HG02884 (cell line): ENCODE measurements at regions not wholly inside any gene's neighbourhood (a gene's known extent, or its start where the extent isn't known, plus 50 kb on each side); places are given as distances from the start of the nearest gene placed in this dataset.

Experiments used
- ATAC-seq: cut with Tn5 transposase; IDR thresholded peaks from one replicate; pipeline ENCODE4 v1.9.1; 2021; ENCODE audit warnings: mild to moderate bottlenecking, moderate library complexity; ENCODE audit not compliant: unreplicated experiment

DNA sequence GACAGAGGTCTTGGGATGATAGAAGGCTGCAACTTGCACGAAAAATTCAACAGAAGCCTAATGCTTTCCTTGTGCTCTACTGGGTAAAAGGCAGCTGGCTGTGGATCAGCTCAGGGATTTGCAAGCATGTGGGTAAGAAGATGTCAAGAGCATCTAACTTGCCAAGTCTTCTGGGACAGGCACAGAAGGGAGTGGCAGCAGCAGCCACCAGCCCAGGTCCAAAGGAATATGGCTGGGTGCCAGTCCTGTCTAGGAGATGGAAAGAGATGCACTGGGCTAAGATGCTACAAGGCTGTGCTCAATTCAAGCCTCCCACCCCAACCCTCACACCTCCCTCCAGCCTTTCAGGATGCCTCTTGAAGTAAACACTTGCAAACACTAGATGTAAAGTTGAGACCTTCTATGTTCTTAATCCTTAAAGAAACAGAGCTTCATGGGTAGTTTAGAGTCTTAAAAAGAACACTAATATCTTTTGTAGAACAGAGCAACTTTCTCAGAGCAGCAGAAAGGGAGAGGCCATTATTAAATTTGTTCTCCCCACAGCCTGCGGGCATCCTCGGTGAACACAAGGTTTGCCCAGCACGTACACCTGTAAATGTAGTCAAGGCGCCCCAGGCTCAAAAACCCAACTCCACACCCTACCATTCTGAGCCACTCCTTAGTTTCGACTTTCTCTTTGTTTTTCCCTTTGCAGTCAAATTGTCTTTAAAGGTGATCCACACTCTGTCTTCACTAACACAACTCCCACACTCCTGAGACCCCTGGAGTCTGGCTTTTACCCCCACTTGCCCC lies 64.6 kb upstream of the BCAR3 start:
- no peak for ATAC-seq

DNA sequence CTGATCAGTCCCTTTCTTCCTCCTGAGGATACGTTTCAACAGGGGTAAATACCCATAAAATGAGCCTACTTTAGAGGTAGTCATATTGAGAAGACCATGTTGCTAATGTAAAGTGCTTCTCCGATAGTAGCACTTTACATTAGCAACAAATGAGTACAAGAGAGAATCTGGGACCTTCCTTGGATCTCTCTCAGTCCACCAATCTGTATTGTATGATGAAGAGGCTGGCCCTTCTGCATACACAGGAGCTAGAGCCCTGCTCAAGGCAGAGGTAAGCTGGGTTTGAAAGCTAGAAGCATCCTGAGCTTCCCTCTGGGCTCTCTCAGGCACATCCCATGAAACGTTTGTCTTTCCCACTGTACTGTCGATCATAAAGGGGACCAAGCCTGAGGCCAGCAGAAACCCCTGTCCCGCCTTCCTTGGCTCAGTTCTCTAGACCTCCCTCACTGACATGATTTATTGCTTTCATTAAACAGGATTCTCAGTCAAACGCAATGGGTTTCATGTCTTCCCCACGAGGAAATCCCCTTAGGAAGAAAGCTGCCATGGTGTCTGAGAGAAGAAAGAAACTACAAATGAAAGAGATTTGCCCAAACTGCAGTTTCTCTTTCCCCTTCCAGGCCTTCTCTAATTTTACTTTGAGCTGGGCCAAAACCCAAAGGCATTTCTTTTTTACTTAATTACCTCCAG lies 62.8 kb upstream of the BCAR3 start:
- ATAC-seq: no peak

DNA sequence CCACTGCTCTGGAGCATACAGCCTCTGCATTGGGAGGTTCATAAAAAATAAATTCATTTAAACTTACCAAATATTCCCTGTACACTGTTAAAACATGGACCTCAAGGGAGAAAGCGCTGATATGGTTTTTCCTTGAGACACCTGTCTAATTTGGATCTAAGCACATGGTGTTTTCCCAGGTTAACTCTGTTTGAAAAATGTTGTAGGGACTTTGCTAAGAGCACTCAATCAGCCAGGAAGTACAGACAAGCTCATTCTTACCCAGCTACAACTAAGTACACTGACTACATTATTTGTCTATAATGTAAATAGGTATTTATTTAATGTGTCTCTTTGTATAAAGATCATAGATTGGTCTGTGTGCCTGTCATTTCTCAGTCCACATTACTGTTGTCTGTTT lies 61.8 kb upstream of the BCAR3 start:
- ATAC-seq: no peak

DNA sequence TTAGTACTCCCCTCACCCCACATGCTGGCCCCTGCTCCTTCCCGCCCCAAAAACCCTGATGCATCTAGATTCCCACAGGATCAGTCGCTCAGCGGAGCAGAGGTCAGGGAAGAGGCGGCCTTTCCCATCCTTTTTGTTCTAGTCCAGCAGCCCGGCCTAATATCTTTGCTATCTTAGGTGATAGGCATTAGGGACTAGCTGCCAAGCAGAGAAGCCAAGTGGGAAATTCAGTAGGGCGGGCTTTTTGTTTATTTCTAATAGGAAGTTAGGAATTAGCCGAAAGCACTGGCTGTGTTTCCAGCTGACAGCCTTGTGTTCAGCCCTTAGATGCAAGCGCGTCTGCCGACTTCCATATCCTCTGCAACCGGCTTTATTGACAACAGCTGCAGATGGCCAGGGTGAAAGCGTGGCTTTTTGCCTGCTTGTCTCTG lies 59.0 kb upstream of the BCAR3 start:
- ATAC-seq: no peak

DNA sequence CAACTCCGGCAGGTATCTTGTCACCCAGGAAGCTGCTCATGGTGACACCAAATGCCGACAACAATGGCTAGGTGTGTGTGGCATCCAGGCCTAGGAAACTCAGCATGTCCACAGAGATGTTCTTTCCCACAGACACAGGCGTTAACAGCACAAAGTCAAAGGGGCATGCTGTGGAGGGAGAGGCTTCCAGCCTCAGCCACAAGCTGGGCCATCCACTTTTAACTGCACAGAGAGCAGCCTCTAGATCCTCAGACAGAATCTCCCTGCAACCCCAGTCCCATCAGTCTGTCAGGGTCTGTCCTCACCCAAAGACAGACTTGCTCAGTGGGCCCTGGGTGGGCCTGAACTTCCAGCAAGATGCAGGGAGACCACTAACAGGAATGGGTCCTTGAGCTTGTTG lies 58.5 kb upstream of the BCAR3 start:
- no peak for ATAC-seq

DNA sequence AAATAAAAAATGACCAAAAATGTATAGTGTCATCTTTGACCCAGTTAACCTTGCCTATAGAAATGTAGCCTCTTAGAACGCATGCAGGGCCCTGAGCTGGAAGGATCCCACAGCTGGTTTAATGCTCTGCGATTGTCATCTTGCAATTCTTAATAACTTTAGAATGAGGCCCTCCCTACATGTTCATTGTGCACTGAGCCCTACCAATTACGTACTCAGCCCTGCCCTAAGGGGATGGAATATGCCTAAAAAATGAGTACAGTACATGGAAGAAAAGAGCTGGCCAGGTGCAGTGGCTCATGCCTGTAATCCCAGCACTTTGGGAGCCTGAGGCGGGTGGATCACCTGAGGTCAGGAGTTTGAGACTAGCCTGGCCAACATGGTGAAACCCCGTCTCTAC lies 57.8 kb upstream of the BCAR3 start:
- no peak for ATAC-seq

DNA sequence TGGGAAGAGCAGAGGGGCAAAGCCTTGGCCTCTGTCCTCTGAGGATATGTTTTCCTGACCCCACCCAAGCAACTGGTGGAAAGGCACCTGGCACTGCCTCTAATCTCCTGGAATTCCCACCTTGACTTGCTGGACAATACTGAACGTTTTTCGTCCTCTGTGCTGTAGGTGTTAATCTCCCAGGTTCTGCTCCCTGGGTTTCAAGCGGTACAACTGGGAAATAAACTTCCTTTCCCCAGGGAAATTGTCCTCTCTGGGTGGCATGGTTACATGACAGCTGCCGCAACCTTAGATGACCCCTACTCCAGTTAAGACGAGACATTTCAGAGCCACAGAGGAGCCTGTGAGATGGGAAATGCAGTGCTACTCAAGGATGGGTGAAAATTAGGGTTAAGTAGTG lies 57.3 kb upstream of the BCAR3 start:
- ATAC-seq: no peak

DNA sequence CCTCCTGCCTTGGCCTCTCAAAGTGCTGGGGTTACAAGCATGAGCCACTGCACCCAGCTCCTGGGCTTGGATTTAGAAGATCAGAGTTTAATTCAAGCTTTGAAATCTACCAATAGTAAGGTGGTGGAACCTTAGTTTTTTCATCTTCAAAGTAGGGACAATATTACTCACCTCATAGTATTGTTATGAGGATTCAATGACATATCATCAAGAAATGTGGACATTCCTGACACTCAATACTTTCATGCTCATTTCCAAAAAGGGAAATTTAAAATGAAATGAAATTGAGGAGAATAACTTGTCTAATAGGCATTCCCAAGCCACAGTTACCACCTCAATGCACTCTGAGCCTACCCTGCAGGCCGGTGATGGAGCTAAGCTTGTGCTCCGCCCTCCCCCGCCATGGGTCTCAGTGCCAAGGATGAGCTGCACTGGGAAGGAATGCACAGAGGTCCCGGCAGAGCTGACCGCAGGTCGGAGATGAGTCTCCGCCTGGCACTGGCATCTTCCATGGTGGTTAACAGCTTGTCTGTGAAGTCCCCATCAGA lies 56.5 kb upstream of the BCAR3 start:
- ATAC-seq: no peak

DNA sequence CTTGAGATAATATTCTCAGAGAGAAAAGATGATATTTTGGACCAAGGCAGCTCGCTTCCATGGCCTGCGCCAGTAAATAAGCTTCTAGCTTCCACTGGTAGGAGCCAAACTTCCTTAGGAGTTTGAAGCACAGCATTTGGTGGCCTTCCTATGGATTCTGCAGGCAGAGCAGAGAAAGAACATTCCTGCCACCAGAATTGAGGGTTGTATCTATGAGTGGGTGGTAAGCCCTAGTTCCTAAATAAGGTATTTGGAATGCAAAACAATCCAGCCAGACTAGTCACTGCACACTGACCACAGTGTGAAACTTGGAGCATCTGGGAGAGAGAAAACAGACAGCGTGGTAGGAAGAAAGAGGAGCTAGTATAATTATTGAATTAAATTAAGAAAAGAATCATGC lies 54.1 kb upstream of the BCAR3 start:
- ATAC-seq: no peak

DNA sequence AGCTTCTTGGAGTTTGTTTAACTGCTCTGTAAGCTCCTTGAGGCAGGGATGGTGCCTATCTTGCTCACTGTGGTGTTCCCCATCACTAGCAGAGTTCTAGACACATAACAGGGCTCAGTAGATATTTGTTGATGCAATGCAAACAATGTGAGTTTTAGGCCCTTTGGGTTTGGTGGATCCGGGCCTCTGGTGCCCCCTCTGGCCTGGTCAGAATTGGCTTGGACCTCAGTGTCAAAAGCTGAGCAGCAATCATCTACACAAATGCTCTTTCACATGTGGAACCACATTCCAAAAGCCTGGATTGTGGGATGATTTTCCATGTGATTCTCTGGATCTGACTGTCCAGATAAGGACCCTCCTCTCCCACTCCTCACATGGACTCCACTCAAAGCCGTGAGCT lies 53.4 kb upstream of the BCAR3 start:
- ATAC-seq: no peak

DNA sequence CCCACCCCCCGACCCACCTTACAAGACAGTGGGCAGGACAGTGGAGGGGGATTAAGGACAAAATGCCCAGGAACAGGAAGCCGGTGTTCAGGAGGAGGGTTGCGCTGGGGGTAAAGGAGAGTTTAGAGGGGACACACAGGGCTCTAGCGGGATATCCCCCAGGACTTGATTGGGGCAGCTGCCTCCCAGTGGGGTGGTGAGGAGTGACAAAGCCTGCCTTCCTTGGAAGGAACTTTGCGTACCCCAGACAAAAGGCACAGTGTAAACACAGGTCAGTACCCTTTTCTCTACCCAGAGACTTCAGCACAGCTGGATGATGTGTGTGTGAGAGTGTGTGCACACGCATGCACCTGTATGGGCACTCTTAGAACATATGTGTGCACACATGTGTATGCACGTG lies 51.7 kb upstream of the BCAR3 start:
- ATAC-seq: no peak

DNA sequence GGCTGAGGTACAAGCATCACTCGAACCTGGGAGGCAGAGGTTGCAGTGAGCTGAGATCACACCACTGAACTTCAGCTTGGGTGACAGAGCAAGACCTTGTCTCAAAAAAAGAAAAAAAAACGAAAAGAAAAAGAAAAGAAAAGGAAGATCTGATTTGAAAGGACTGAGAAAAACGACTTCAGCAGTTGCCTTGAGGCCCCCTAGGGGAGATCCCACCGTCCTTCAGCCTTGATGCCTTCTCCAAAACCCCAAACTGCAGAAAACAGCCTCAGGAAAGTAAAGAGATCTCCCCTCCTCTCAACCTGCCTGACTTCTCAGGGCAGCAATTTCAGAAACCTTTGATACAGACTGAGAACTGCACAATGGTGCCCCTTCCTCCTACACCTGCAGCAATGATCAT lies 50.9 kb upstream of the BCAR3 start:
- ATAC-seq: no peak
